GM10248 (cell line): ENCODE measurements at regions not wholly inside any gene's neighbourhood (a gene's known extent, or its start where the extent isn't known, plus 50 kb on each side); places are given as distances from the start of the nearest gene placed in this dataset.

Experiments used
- CTCF ChIA-PET: fragments of 300-600 bp; sonication (Branson Sonifier 250); formaldehyde crosslinking; extraction: SDS; loops from one replicate; lab custom pipeline; 2021; ENCODE audit warnings: antibody characterized with exemption; lab: Yijun Ruan, JAX
- POLR2A ChIA-PET: fragments of 350-650 bp; sonication (Branson Sonifier 250); formaldehyde crosslinking; extraction: SDS; loops from one replicate; lab custom pipeline; 2020; ENCODE audit warnings: antibody characterized with exemption; lab: Yijun Ruan, JAX
- DNase-seq: peaks from one replicate; pipeline ENCODE4 v3.0.0; 2012; ENCODE audit errors: extremely low spot score
- CTCF ChIP-seq: IDR thresholded peaks from 2 replicates; pipeline ENCODE4 v1.5.1; 2012; ENCODE audit warnings: mild to moderate bottlenecking, low read depth; ENCODE audit errors: extremely low read depth, missing control alignments, control extremely low read depth

- no peak for TF ChIP-seq CTCF
- POLR2A ChIA-PET = no interaction called here
- CTCF ChIA-PET = interaction anchor here (1.3 kb wide), 1 partner anchor 17 kb away, joined by 3 read pairs; no protein-coding TSS in a partner anchor
- no peak for DNase-seq
Observed at GRCh38 chr22:27641049-27641795, 160.3 kb downstream of the MN1 start.

- ChIA-PET POLR2A (no interaction called here), CTCF (interaction anchor here (1.3 kb wide), 2 partner anchors 8 to 18 kb away, joined by 3 read pairs; no protein-coding TSS in a partner anchor)
- no peak for DNase-seq
Observed at GRCh38 chr22:27642104-27642800, 159.3 kb downstream of the MN1 start.

GRCh38 chr22:27643907-27644306 lies 157.6 kb downstream of the MN1 start:
- ChIA-PET CTCF (no interaction called here), POLR2A (no interaction called here)
- no peak for DNase-seq
- no peak for TF ChIP-seq CTCF

More at GRCh38 chr22:27642104-27642800, 159.3 kb downstream of the MN1 start:
- TF ChIP-seq CTCF = no peak

- POLR2A ChIA-PET = no interaction called here
- no peak for DNase-seq
- no peak for TF ChIP-seq CTCF
- CTCF ChIA-PET = no interaction called here
Observed at GRCh38 chr22:27644566-27644965, 157.0 kb downstream of the MN1 start.

- CTCF ChIA-PET = no interaction called here
- TF ChIP-seq CTCF = no peak
- POLR2A ChIA-PET = interaction anchor here (0.6 kb wide), 1 partner anchor 158 kb away, joined by 5 read pairs; no protein-coding TSS in a partner anchor
- no peak for DNase-seq
Observed at GRCh38 chr22:27647540-27647939, 154.0 kb downstream of the MN1 start.

- POLR2A ChIA-PET = no interaction called here
- DNase-seq = no peak
- CTCF ChIA-PET = no interaction called here
- TF ChIP-seq CTCF = no peak
Observed at GRCh38 chr22:27648074-27648473, 153.5 kb downstream of the MN1 start.
